GM19324 (cell line): ENCODE measurements at regions not wholly inside any gene's neighbourhood (a gene's known extent, or its start where the extent isn't known, plus 50 kb on each side); places are given as distances from the start of the nearest gene placed in this dataset.
A peak's percentile ranks its signal among the peaks of the same experiment; 100 is the strongest.
"Not testable (repeated sequence)": the region's sequence is repeated elsewhere in the genome, so short reads cannot be mapped to it uniquely, and the experiment has no call there.

Experiments used
- ATAC-seq: cut with Tn5 transposase; IDR thresholded peaks from one replicate; pipeline ENCODE4 v1.9.1; 2021; ENCODE audit warnings: mild to moderate bottlenecking, moderate library complexity; ENCODE audit not compliant: unreplicated experiment, low FRiP score

DNA sequence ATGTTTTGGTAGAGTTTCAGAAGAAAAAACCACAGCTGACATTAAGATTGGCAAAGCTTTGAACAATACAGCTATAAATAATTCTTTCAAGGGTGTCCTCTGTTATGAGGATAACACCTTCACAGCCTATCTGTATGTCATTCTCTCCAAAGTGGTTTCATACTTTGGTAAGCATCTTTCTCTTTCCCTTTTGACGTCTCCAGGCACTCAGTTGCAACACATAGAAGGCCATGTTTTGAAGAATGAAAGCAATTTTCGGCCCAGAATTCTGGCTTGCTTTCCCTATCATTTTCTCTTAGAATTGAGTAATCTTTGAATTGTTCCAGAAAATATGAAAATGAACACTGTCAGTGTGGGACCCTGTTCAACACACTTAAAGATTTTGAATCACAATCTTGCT, 200.0 kb upstream of the CBLB start:
- ATAC-seq, result peak; percentile 79

DNA sequence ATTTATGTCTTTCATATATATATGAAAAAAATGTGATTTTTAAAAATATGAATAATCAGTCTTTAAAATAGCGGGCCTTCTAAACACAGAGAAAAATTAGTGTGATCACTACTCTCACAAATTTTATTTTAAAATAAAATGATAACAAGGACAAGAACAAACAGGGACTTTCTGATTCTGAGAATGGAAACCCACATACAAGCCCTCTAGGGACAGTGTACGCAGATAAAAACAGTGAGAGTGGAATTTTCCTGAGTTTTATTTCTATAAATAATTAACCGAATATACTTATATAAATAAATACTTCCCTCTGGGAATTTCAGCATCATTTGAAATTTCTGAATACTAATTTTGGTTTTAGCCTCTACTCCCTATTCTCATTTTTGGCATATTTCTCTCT, 201.4 kb upstream of the CBLB start:
- ATAC-seq, result no peak

DNA sequence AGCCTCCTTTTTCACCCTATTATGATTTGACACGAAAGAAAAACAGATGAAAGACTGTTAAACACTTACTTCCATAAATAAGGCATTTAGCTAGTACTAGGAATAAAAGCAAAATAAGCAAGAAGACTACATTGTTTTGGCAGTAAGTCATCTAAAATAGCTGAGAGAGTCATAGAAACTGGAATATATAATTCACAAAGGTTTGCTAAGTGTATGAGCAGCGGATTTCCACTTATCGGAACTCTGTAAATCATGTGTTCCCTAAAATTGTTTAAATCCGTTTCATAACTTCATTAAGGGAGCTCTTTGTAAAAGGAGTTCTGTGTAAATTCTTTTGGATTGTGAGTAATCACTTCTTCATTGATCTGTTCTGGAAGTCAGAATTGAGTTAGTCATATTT, 202.5 kb upstream of the CBLB start:
- no peak for ATAC-seq

GRCh38 chr3:106072596-106072995, 203.8 kb upstream of the CBLB start:
- not testable (repeated sequence) for ATAC-seq

GRCh38 chr3:106073806-106074205, 205.0 kb upstream of the CBLB start:
- not testable (repeated sequence) for ATAC-seq

DNA sequence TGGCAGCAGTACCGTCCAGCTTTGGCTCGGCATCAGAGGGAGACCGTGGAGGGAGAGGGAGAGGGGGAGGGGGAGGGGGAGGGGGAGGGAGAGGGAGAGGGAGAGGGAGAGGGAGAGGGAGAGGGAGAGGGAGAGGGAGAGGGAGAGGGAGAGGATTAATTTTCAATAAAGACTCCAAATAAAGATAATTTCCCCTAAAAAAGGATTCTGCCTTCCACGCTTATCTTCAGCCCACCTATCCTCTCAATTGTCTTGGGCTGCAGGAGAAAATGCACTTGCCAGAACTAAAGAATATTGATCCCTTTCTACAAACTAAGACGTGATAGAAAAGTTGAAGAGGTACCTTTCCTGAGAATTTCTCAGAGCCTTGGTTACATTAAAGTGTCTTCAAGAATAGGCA, 206.9 kb upstream of the CBLB start:
- not testable (repeated sequence) for ATAC-seq

- ATAC-seq, result no peak
Observed at GRCh38 chr3:106078635-106079034, 209.8 kb upstream of the CBLB start.

DNA sequence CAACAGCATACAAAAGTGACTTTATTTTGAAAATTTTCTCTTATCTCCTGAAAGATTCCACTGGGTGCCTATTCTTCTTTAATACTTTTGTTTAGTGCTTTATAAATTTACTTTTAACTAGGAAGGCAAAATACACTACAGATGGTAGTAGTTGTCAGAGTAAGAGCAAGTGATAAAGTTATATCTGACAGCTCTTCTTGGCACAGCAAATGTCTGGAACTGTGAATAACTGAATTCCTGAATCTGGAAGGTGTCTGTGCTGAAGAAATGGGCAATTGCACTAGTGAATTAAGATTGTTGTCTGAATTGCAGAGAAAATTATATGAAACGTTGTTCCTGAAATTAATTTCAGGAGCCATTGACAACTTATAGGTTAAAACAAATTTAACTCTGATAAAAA, 213.8 kb upstream of the CBLB start:
- ATAC-seq, result no peak

GRCh38 chr3:106083207-106083606, 214.4 kb upstream of the CBLB start:
- ATAC-seq, result no peak

DNA sequence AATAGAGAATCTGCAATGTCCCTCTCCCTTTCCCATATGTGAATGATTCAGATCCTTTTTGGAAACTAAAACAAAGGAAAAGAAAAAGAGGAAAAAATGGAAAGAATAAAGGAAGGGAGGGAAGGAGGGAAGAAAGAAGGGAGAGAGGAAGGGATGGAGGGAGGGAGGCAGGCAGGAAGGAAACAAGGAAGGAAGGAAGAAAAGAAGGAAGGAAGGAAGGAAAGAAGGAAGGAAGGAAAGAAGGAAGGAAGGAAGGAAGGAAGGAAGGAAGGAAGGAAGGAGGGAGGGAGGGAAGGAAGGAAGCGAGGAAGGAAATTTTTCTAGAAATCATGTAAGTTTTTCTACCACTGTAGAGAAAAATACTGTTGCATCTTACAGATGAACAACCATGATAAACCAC, 215.0 kb upstream of the CBLB start:
- no peak for ATAC-seq

DNA sequence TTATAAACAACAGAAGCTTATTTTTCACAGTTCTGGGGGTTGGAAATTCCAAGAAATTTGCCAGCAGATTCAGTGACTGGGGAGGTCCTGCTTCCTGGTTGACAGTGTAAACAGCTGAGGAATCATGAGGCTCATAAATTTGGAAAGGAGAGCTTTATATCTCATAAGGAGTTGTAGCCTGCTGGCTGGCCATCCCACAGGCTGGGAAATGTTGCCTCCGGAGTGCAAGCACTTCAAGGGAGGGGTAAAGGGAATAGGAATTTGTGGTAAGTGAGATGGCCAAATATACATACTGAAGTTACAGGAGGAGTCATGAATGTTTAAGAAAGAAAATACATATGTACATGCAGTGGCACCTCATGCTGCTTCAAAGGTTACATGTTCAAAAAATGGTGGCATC, 217.2 kb upstream of the CBLB start:
- ATAC-seq, result no peak

GRCh38 chr3:106086636-106087035, 217.8 kb upstream of the CBLB start:
- no peak for ATAC-seq

DNA sequence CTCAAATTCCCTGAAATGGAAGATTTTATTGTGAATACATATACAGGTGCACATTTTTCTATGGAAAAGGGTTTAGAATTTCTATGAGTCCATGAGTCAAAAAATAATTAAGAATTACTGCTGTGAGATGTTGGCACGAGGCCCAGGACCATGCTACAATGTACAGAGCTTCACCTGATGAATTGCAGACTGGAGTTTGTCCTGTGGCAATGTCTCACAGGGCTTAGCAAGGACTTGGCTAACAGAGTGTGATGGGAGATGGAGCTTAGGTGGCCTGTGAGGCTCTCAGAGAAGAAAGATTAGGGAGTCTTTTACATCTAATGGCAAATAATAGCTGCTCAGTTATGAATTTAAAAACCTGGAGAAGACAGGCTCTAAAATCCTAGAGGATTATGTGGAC, 219.5 kb upstream of the CBLB start:
- no peak for ATAC-seq

DNA sequence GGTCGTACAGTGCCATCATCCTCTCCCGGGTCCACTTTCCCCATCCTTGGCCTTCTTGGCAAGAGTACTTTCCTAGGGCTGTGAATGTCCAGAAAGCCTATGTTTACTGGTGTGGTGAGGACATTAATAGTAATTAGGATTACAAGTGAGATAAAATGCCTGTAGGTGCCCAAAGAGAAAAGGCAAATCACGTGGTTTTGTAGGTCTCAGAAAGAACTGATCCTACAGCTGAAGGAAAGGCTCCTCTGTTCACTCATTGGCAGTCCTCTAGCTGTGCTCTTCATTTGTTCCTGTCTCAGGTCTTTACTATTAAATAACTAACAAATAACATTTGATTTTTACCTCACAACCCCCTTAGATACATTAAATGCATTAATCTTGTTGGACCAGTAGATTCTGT, 220.1 kb upstream of the CBLB start:
- ATAC-seq, result peak; percentile 53

GRCh38 chr3:106089806-106090205, 221.0 kb upstream of the CBLB start:
- ATAC-seq, result no peak

DNA sequence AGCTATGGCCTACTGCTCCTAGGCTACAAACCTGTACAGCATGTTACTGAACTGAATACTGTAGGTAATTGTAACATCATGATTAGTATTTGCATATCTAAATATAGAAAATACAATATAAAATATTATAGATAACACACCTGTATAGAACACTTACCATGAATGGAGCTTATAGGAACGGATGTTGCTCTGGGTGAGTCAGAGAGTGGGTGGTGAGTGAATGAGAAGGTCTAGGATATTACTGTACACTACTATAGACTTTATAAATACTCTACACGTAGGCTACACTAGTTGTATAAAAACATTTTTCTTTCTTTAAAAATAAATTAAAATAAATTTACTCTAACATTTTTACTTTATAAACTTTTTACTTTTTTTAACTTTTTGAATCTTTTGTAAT, 224.0 kb upstream of the CBLB start:
- ATAC-seq, result no peak

GRCh38 chr3:106093616-106094015, 224.8 kb upstream of the CBLB start:
- ATAC-seq, result no peak

GRCh38 chr3:106097817-106098435, 229.1 kb upstream of the CBLB start:
- no peak for ATAC-seq

DNA sequence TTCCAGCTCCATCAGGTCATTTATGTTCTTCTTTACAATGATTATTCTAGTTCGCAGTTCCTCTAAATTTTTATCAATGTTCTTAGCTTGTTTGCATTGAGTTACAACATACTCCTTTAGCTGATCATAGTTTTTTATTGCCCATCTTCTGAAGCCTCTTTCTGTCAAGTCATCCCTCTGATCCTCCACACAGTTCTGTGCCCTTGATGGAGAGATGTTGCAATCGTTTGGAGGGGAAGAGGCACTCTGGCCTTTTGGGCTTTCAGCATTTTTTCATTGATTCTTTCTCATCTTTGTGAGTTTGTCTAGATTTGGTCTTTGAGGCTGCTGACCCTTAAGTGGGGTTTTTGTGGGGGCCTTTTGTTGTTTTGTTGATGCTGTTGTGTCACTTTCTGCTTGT, 234.6 kb upstream of the CBLB start:
- no peak for ATAC-seq

GRCh38 chr3:106104078-106104477, 235.3 kb upstream of the CBLB start:
- ATAC-seq, result no peak

DNA sequence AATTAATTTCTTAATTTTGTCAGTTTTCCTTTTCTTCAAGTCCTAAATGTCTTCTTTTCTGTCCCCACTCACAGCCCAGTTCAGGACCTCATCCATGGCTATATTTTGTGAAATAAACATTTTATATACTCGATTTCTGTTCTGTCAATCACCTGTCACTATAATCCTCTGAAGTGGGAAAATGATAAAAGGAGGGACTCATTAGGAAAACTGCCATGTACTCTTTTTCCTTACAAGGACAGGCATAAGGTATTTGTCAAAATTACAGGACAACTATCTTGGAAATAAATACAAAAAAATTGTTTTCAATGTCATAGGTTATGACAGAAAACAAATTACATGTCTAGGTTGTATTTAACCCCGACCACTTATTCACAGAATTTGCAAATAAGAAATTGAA, 240.1 kb upstream of the CBLB start:
- no peak for ATAC-seq

DNA sequence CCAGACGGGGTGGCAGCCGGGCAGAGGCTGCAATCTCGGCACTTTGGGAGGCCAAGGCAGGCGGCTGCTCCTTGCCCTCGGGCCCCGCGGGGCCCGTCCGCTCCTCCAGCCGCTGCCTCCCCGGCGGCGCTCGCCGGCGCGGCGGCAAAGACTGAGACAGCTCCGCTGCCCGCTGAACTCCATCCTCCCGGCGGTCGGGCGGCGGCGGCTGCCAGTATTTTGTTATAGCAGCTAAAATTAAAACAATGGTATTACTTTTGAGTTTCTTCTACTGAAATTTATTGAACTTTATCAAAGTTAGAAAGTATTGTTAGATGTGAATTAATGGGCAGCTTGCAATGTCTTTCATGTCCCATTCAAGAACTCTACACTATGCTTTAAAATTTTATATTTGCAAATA, 243.7 kb upstream of the CBLB start:
- ATAC-seq, result not testable (repeated sequence)

- ATAC-seq, result no peak
Observed at GRCh38 chr3:106113747-106114146, 244.9 kb upstream of the CBLB start.
